ENCODE measurements at regions not wholly inside any gene's neighbourhood (a gene's known extent, or its start where the extent isn't known, plus 50 kb on each side); places are given as distances from the start of the nearest gene placed in this dataset.

- no peak overlapping the region for H4K8ac ChIP-seq (ENCODE audit: extremely low read depth, insufficient read depth, low read length)
- H3K9ac ChIP-seq (replicated peaks in 1 of 4; ENCODE audit: extremely low read depth in 1 of 4, low read depth in 3 of 4, low read length in 3 of 4) = no peak overlapping the region
- H3K27me3 ChIP-seq (replicated peaks in 1 of 4; ENCODE audit: control insufficient read depth in 3 of 4, extremely low read depth in 1 of 4, insufficient read depth in 3 of 4, low read length in 3 of 4) = no peaks in the 10 kb centered on the region
- POLR2A ChIA-PET (ENCODE audit: partially characterized antibody) = no interaction called here
- H3K36me3 ChIP-seq (ENCODE audit: control insufficient read depth in 2 of 4, insufficient read depth in 4 of 4, low read length in 3 of 4) = no peaks in the 10 kb centered on the region
- no peak overlapping the region for H2BK120ac ChIP-seq (replicated peaks; ENCODE audit: low read depth, low read length)
- 93% methylated on average over 5 of the region's 5 CpGs; no CpG with 5 or more reads in 1 of the 2 experiments for WGBS, 2 experiments (ENCODE audit: extremely low coverage in 1 of 2, insufficient coverage in 1 of 2, insufficient read length in 1 of 2, insufficient replicate concordance in 2 of 2, low coverage in 1 of 2, low lambda C conversion rate in 2 of 2, missing lambda C conversion rate in 1 of 2)
- H3K14ac ChIP-seq (ENCODE audit: insufficient read length) = no peak overlapping the region
- no peak overlapping the region for H3K23ac ChIP-seq (ENCODE audit: insufficient read length)
- H2AK5ac ChIP-seq (ENCODE audit: low read depth, low read length) = no peak overlapping the region
- no peak overlapping the region for H4K91ac ChIP-seq (replicated peaks; ENCODE audit: insufficient read length, low read length)
- DNase-seq (ENCODE audit: low read depth in 1 of 2, low spot score in 2 of 2) = no peak
- H3K4ac ChIP-seq (replicated peaks; ENCODE audit: insufficient read length, low read depth, low read length) = no peak overlapping the region
- H3K79me2 ChIP-seq (ENCODE audit: control insufficient read depth in 1 of 2, insufficient read depth in 2 of 2, low read length in 2 of 2) = no peaks in the 10 kb centered on the region
- FAIRE-seq = no peak
- no peaks in the 10 kb centered on the region for H3K9me3 ChIP-seq (ENCODE audit: insufficient read depth in 2 of 2, low read depth in 1 of 2, low read length in 1 of 2)
- no peak overlapping the region for H3K27ac ChIP-seq (ENCODE audit: low read depth, low read length)
- H3K23me2 ChIP-seq (ENCODE audit: low read depth, low read length) = no peaks in the 10 kb centered on the region
- no peak overlapping the region for H4K5ac ChIP-seq (ENCODE audit: insufficient read length, low read depth, low read length)
- no peak overlapping the region for H3K4me2 ChIP-seq (ENCODE audit: insufficient read depth in 1 of 2, low read depth in 2 of 2, low read length in 2 of 2)
- no peak overlapping the region for H2BK15ac ChIP-seq (ENCODE audit: low read length)
- no peak overlapping the region for H3K56ac ChIP-seq (replicated peaks; ENCODE audit: insufficient read length, low read depth, low read length)
- TF ChIP-seq SIN3A (conservative IDR thresholded peaks at IDR 0.05 in 1 of 2, IDR thresholded peaks at IDR 0.05 in 1 of 2; ENCODE audit: low read depth in 1 of 2, low read length in 2 of 2) (no peak), SIX5 (IDR thresholded peaks at IDR 0.05; ENCODE audit: low read depth, low read length) (no peak)
- no peaks in the 10 kb centered on the region for H4K20me1 ChIP-seq (replicated peaks in 1 of 2; ENCODE audit: control insufficient read depth in 1 of 2, insufficient read depth in 2 of 2, low read length in 2 of 2)
- H3K79me1 ChIP-seq (ENCODE audit: low read depth, low read length) = no peaks in the 10 kb centered on the region
- no peak overlapping the region for H2AFZ ChIP-seq (ENCODE audit: low read length)
- CTCF ChIA-PET (ENCODE audit: partially characterized antibody) = interaction anchor here (0.8 kb wide), 1 partner anchor 902 kb away, joined by 3 read pairs; no protein-coding TSS in a partner anchor
- H3K18ac ChIP-seq (ENCODE audit: extremely low read depth, low read length) = no peak overlapping the region
- no peak overlapping the region for H2BK12ac ChIP-seq (ENCODE audit: low read depth, low read length)
- no peak overlapping the region for H2BK20ac ChIP-seq (ENCODE audit: low read length)
- no peak overlapping the region for H3K4me3 ChIP-seq (ENCODE audit: extremely low read depth in 1 of 4, insufficient read depth in 2 of 4, low read depth in 3 of 4, low read length in 4 of 4)
- H2BK5ac ChIP-seq (ENCODE audit: low read depth, low read length) = no peak overlapping the region
- H3K4me1 ChIP-seq (replicated peaks in 1 of 4; ENCODE audit: control insufficient read depth in 3 of 4, insufficient read depth in 4 of 4, low read length in 3 of 4) = 0 out of 7 replicates have a peak, but pooled peaks cover 0 to 4% (median under 1%) of the 10 kb centered on the region in 4 experiments
Measured at GRCh38 chr15:93932164-93932776, 299.1 kb upstream of the MCTP2 start.

Data from H1 (cell line).